MCF 10A (cell line): ENCODE measurements at regions not wholly inside any gene's neighbourhood (a gene's known extent, or its start where the extent isn't known, plus 50 kb on each side); places are given as distances from the start of the nearest gene placed in this dataset.

Experiments
- BruUV-seq: library from RNA; stranded (reverse); fragments of 400-500 nt; replicated peaks from 2 replicates; lab custom pipeline; 2021; lab: Mats Ljungman, UMichigan
- CTCF ChIA-PET: fragments of 300-600 bp; sonication (Branson Sonifier 250); formaldehyde crosslinking; extraction: SDS; loops from one replicate; lab custom pipeline; 2021; ENCODE audit warnings: antibody characterized with exemption, inconsistent platforms; lab: Yijun Ruan, JAX
- POLR2A ChIA-PET: fragments of 300-600, 350-650 bp; sonication (Branson Sonifier 250); formaldehyde crosslinking; extraction: SDS; loops from one replicate; lab custom pipeline; 2020; ENCODE audit warnings: antibody characterized with exemption, inconsistent platforms; lab: Yijun Ruan, JAX
- DNase-seq: peaks from one replicate; pipeline ENCODE4 v3.0.0-alpha.2; 2018; ENCODE audit not compliant: unreplicated experiment
- H3K27ac Mint-ChIP-seq: one replicate; pipeline ENCODE4 v1.8.0; 2022; ENCODE audit warnings: mild to moderate bottlenecking, low read depth, mixed read lengths; ENCODE audit not compliant: unreplicated experiment
- H3K27me3 Mint-ChIP-seq: one replicate; pipeline ENCODE4 v1.8.0; 2022; ENCODE audit warnings: mixed read lengths; ENCODE audit not compliant: insufficient read depth, unreplicated experiment
- H3K36me3 Mint-ChIP-seq: one replicate; pipeline ENCODE4 v1.8.0; 2022; ENCODE audit warnings: mild to moderate bottlenecking, moderate library complexity, mixed read lengths; ENCODE audit not compliant: insufficient read depth, unreplicated experiment
- H3K4me1 Mint-ChIP-seq: one replicate; pipeline ENCODE4 v1.8.0; 2022; ENCODE audit warnings: mixed read lengths; ENCODE audit not compliant: insufficient read depth, unreplicated experiment
- H3K4me3 Mint-ChIP-seq: one replicate; pipeline ENCODE4 v1.8.0; 2022; ENCODE audit warnings: mild to moderate bottlenecking, moderate library complexity, mixed read lengths; ENCODE audit not compliant: unreplicated experiment
- H3K9me3 Mint-ChIP-seq: one replicate; pipeline ENCODE4 v1.8.0; 2022; ENCODE audit warnings: mixed read lengths; ENCODE audit not compliant: unreplicated experiment
- intact Hi-C: fragments of 100-400 bp; cut with micrococcal nuclease; formaldehyde crosslinking; loops from 2 replicates; pipeline ENCODE4 v1.14.1; 2022
- TF ChIP-seq, protein P1 (sequence below): fragments of 200-600 bp; IDR thresholded peaks from one replicate; pipeline ENCODE4 v1.8.0; 2022; ENCODE audit warnings: antibody characterized with exemption, mild to moderate bottlenecking; ENCODE audit not compliant: unreplicated experiment

DNA sequence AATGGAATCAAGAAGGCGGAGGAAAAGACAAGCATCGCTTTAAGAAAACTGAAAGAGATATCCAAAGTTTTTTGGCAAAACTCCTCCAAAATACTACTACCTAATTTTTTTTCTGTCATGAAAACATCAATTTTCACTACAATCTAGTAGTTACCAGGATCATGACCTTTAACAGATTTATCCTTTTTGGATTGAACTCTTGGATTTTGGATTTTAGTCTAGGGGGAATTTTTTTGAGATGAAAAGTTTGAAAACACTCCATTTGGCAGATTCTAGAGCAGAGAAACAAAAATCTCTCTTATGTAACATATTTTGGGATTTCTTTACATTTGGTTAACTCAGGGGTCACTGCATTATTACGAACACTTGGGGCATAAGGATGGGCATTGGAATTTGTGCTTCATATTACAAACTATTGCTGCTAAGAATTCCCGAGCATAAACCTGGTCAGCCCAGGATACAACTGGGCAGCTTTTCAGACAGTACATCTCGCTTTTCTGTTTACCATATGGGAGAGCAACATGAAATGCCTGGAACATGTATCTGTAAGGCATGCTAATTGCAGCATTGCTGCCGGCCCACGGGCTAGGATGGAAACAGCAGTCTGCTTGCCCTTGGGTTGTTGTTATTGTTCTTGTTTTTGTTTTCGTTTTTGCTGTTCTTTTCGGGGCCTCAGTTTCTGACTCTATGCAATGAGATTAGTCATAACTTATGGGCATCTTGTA is 264.3 kb downstream of the RHOU start:
- intact Hi-C loops = loop anchor here (10.0 kb wide), 1 partner anchor 155 kb away; no protein-coding TSS in a partner anchor
- Mint-ChIP-seq H3K4me1 (peaks cover 15% of the 10 kb centered on the region), H3K4me3 (no peak overlapping the region), H3K9me3 (no peaks in the 10 kb centered on the region), H3K27ac (no peak overlapping the region), H3K36me3 (no peaks in the 10 kb centered on the region), H3K27me3 (no peaks in the 10 kb centered on the region)
- BruUV-seq = no TSS peak
- ChIA-PET POLR2A (no interaction called here), CTCF (interaction anchor here (0.6 kb wide), 1 partner anchor 21 kb away, joined by 3 read pairs; no protein-coding TSS in a partner anchor)
- TF ChIP-seq, protein P1, sequence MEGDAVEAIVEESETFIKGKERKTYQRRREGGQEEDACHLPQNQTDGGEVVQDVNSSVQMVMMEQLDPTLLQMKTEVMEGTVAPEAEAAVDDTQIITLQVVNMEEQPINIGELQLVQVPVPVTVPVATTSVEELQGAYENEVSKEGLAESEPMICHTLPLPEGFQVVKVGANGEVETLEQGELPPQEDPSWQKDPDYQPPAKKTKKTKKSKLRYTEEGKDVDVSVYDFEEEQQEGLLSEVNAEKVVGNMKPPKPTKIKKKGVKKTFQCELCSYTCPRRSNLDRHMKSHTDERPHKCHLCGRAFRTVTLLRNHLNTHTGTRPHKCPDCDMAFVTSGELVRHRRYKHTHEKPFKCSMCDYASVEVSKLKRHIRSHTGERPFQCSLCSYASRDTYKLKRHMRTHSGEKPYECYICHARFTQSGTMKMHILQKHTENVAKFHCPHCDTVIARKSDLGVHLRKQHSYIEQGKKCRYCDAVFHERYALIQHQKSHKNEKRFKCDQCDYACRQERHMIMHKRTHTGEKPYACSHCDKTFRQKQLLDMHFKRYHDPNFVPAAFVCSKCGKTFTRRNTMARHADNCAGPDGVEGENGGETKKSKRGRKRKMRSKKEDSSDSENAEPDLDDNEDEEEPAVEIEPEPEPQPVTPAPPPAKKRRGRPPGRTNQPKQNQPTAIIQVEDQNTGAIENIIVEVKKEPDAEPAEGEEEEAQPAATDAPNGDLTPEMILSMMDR = no peak
- DNase-seq = no peak

DNA sequence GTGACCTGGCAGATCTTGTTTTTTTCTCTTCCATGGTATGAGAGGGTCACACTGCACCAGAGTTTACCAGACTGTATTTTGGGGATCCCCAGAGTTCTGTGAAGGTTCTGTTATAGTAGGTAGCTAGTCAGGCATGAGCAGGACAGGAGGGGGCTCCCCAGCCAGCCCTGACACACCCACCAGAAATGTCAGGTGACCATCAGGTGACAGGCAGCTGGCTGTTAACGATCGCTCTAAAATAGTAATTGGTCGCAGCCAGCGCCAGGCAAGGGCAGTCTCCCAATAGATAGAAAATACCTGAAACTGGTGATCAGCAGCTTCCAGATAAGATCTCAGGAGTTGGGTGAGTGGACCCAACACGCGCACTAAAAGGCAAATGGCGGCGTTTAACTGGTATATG is 264.9 kb downstream of the RHOU start:
- Mint-ChIP-seq H3K27me3 (no peaks in the 10 kb centered on the region), H3K9me3 (no peaks in the 10 kb centered on the region), H3K36me3 (no peaks in the 10 kb centered on the region), H3K4me3 (no peak overlapping the region), H3K4me1 (peaks cover 9% of the 10 kb centered on the region), H3K27ac (no peak overlapping the region)
- ChIA-PET CTCF (interaction anchor here (0.6 kb wide), 1 partner anchor 21 kb away, joined by 3 read pairs; no protein-coding TSS in a partner anchor), POLR2A (no interaction called here)
- TF ChIP-seq, protein P1 = no peak
- no peak for DNase-seq
- intact Hi-C loops = loop anchor here (10.0 kb wide), 1 partner anchor 155 kb away; no protein-coding TSS in a partner anchor
- no TSS peak for BruUV-seq

DNA sequence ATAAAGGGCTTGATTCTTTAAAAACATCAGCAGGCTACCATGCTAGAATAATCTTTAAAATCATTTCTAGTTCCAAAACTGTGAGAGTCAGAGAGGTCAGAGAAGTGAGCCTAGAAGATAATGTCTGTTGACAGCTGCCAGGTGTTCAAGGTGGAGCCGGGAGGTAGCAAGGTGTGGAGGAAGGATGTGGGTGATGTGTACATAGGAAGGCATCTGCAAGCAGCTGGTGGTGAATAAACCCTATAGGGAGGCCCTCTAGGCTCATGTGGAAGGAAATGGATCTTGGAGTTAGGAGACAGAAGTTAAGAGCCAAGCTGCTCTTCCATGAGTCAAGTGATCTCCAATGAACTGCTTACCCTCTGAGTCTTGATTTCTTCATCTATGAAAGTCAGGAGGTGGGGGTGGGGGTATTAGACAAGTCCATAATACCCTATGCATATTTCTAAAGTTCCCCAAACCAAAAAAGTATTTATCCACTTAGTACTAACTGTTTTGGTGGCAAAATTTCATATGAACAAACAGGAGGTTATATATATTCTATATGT is 266.3 kb downstream of the RHOU start:
- no peak overlapping the region for H3K27ac Mint-ChIP-seq
- intact Hi-C loops = loop anchor here (10.0 kb wide), 1 partner anchor 153 kb away; no protein-coding TSS in a partner anchor
- TF ChIP-seq, protein P1 = no peak
- H3K4me1 Mint-ChIP-seq = peaks cover 14% of the 10 kb centered on the region
- no peaks in the 10 kb centered on the region for H3K36me3 Mint-ChIP-seq
- no peaks in the 10 kb centered on the region for H3K27me3 Mint-ChIP-seq
- ChIA-PET POLR2A (interaction anchor here (0.7 kb wide), 2 partner anchors 222 to 960 kb away, joined by 3 to 4 read pairs; no protein-coding TSS in a partner anchor), CTCF (interaction anchor here (0.7 to 1.4 kb wide), 2 partner anchors 13 to 225 kb away, joined by 4 to 7 read pairs; no protein-coding TSS in a partner anchor)
- BruUV-seq = no TSS peak
- no peak overlapping the region for H3K4me3 Mint-ChIP-seq
- no peaks in the 10 kb centered on the region for H3K9me3 Mint-ChIP-seq
- no peak for DNase-seq

DNA sequence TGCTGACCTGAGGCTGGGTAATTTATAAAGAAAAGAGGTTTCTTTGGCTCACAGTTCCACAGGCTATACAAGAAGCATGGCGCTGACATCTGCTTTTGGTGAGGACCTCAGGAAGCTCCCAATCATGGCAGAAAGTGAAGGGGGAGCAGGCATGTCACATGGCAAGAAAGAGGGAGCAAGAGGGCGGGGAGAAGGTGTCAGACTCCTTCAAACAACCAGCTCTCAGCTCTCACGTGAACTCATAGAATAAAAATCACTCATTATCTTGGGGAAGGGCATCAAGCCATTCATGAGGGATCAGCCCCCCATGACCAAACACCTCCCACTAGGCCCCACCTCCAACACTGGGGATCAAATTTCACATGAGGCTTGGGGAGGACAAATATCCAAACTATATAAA is 266.8 kb downstream of the RHOU start:
- ChIA-PET POLR2A (interaction anchor here (1.3 kb wide), 1 partner anchor 8 kb away, joined by 6 read pairs; no protein-coding TSS in a partner anchor), CTCF (interaction anchor here (1.4 kb wide), 1 partner anchor 225 kb away, joined by 7 read pairs; no protein-coding TSS in a partner anchor)
- Mint-ChIP-seq H3K27ac (no peak overlapping the region), H3K4me3 (no peak overlapping the region), H3K4me1 (peaks cover 19% of the 10 kb centered on the region), H3K9me3 (no peaks in the 10 kb centered on the region), H3K36me3 (no peaks in the 10 kb centered on the region), H3K27me3 (no peaks in the 10 kb centered on the region)
- BruUV-seq = no TSS peak
- intact Hi-C loops = loop anchor here (10.0 kb wide), 1 partner anchor 153 kb away; no protein-coding TSS in a partner anchor
- no peak for DNase-seq
- TF ChIP-seq, protein P1 = no peak
